NCI-H146 treated with DMSO at 0.1 percent for 48 hours (cell line): ENCODE measurements at regions not wholly inside any gene's neighbourhood (a gene's known extent, or its start where the extent isn't known, plus 50 kb on each side); places are given as distances from the start of the nearest gene placed in this dataset.

ENCODE experiments used
- DNase-seq: peaks from one replicate; lab custom pipeline; 2025; ENCODE audit not compliant: unreplicated experiment; lab: John Stamatoyannopoulos, UW

- DNase-seq = no peak
Observed at GRCh38 chr1:187622545-187622944, 793.8 kb downstream of the PLA2G4A start.

DNA sequence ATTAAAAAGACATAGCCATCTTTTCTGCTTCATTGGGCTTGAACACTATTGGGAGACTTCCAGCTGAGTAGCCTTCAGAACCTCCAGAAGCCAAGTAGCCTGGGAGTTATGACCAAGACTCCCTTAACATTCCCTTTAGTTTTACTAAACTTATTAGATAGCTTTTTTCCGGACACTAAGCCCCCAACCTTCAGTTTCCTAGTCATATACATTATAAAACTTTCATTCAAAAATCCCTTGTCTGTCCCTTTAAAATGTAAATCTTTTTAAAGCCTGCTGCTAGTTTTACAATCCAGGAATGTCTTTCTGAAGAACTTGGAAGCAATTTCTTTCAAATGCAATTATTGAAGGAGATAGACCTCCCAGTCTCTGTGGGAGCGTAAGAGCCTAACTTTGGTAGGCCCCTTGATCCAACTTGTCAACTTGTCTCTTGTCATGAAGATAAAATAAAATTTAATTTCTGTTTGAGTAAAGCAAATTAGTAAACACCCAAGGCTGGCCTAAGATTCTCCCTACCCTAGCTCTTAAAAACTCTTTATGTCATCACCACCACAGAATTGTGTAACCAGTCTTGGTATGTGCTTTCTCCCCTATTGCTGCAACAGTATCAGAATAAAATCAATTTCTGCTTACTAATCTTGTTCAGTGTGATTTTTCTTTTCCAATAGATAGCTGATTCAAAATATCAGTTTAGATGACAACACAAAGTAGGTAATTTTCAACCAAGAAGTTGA lies 796.2 kb downstream of the PLA2G4A start:
- no peak for DNase-seq

DNA sequence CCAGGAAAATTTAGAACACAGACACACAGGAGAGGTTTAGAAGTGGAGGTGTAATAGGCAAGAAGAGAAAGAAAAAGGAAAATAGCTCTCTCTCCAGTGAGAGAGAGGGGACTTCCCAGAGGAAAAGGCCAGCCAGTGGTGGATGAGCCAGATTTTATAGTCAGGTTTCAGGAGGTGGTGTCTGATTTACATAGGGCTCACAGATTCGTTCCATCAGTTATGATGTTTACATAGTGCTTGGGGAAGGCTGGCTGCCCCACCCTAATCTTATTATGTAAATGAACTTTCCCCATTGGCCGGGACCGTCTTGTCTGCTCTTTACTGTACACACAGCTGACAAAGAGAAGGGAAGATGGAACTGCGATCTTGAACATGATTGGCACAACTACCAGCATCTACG lies 797.3 kb downstream of the PLA2G4A start:
- DNase-seq = peak; percentile 18

DNA sequence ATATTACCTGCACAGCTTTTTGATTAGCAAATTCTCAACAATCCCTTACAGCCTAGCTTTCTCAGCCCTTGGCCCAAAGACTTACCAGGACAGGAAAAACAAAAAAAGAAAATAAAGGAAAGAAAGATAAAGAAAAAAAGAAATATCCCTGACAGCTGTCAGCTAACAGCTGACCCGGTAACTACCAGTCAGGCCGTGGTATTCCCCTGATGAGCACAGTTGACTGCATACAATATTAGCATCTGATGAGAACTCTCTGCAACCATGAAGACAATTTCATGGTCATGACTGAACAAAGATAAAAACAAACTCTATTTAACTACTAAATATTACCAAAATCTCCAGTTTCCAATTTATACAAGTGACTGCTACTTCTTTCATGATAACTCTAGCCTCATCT lies 798.8 kb downstream of the PLA2G4A start:
- DNase-seq = no peak

GRCh38 chr1:187629075-187629474 lies 800.3 kb downstream of the PLA2G4A start:
- DNase-seq = peak; percentile 95

DNA sequence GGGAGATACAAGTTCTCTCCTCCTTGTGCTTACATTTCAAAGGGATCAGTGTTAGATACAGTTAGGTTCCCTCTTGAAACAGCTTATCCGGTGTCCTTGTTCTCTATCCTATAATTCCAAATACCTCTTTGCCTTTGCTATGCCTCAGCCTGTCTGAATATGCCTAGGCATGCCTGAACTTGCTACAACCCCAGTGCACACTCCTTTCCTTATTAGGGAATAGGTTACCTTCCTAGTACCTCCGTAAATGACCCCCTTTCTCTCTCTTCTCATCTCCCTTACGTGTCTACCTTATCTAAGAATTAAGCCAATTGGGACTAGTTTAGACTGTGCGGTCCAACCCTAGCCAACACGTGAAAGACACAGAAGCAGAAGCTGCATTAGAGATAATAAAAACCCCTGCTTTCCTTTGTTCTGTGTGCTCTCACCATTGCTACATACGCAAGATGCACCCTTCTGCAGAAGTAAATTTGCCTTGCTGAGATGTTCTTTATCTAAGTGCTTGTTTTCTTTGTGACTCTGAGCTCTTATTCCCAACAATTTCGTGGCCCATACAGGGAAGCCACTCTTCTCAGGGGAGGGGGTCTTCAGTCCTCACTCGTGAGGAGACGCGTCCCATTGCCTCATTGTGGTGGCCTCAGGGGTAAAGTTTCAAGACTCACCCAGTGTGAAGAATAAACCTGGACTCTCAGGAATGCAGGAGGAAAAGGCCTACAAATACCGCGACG lies 802.1 kb downstream of the PLA2G4A start:
- DNase-seq = no peak

DNA sequence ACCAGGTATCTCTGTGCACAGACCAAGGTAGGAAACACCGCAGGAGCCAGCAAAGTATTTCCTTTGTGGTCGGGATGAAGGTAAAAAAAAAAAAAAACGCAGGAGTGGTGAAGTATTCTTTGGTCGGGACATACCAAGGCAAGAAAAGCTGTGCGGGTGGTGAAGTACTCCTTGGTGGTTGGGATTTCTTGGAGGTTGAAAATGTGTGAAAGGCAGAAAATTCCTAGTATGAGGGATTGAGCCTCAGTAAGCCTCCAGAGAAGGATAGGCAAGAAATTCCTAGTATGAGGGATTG lies 802.6 kb downstream of the PLA2G4A start:
- DNase-seq = no peak

GRCh38 chr1:187631984-187632383 lies 803.2 kb downstream of the PLA2G4A start:
- DNase-seq = no peak

GRCh38 chr1:187634940-187635339 lies 806.2 kb downstream of the PLA2G4A start:
- DNase-seq = no peak

GRCh38 chr1:187638733-187639434 lies 810.1 kb downstream of the PLA2G4A start:
- DNase-seq = no peak

- DNase-seq = no peak
Observed at GRCh38 chr1:187641015-187641414, 812.3 kb downstream of the PLA2G4A start.

DNA sequence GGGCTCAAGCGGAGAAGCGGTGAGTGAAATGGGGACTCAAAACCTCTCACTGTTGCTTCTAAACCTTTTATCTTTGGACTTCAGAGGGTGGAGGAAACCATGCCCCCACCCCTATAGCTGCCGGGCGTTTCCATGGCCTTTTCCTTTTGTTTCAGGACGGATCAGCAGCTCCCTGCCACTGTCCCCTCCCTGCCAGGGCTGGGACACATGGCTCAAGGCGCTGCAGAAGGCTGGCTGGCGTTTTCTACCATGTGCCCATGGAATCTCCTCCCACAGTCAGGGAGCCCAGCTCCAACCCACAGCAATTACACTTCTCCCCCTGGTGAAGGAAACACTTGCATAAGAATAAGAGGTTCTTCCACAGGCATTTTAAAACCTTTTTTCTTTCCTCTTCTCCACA lies 812.7 kb downstream of the PLA2G4A start:
- DNase-seq = no peak

GRCh38 chr1:187641907-187642306 lies 813.2 kb downstream of the PLA2G4A start:
- DNase-seq = no peak

DNA sequence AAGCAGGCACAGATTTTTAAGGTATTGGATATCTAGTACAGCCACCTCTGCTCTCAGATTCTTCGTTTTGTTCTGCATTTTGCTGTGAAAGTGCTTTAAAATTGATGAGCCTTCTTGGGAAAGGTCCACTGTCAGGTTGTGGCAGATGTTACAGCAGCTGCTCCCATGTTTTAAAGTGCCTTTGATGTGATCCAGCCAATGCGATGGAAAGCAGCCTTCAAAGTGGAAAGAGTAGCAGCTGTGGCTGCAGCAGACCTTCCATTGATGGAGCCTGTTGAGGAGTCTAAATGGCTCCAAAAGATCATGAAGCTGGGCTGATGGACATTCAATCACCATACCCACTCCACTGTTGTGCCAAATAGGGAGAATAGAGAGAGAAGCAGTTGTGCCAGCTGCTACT lies 816.9 kb downstream of the PLA2G4A start:
- DNase-seq = no peak

DNA sequence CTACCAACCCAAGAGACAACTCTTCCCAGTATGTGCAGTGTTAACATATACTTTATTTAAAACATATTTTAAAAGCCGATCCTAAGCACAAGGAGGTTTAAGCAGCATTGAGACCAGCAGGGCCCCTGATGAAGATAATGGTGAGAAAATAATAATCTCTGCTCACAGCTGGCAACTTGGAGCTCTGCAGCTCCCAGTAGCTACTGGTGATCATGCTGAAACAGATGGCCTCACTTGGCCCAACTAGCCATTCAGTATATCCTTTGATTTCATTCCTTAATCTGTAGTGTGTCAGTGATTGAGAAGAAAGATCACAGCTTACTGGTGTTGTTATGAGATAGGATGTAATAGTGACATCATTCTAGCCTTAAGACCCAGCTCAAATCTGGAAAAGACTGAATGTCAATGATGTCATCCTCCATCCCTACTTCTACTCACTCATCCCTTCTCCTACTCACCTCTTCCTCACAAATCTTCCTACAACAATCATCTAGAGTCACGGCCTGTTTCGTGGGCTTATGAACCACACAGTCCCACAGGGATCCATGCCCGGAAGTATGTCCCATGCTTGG lies 817.9 kb downstream of the PLA2G4A start:
- no peak for DNase-seq

GRCh38 chr1:187648091-187648490 lies 819.3 kb downstream of the PLA2G4A start:
- no peak for DNase-seq

DNA sequence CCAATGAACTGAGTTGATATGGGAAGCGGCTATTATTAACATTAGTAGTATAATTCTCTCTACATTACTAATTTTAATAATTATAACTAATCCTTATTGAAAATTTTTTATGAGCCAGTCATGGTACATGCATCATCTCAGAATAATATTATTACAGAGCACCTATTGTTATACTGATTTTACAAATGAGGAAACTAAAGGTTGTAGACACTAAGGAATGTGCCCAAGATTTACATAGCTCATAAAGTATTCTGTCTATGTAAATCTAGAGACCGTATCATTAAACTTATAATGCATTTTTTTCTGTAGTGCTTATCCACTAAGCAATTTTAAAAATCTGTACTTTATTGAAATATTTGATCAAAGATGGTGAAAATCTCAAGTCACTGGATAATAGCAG lies 825.9 kb downstream of the PLA2G4A start:
- DNase-seq = no peak

GRCh38 chr1:187655104-187655503 lies 826.4 kb downstream of the PLA2G4A start:
- DNase-seq = no peak

GRCh38 chr1:187665483-187665882 lies 836.7 kb downstream of the PLA2G4A start:
- no peak for DNase-seq

- no peak for DNase-seq
Observed at GRCh38 chr1:187680823-187681222, 852.1 kb downstream of the PLA2G4A start.

- no peak for DNase-seq
Observed at GRCh38 chr1:187682112-187682511, 853.4 kb downstream of the PLA2G4A start.

DNA sequence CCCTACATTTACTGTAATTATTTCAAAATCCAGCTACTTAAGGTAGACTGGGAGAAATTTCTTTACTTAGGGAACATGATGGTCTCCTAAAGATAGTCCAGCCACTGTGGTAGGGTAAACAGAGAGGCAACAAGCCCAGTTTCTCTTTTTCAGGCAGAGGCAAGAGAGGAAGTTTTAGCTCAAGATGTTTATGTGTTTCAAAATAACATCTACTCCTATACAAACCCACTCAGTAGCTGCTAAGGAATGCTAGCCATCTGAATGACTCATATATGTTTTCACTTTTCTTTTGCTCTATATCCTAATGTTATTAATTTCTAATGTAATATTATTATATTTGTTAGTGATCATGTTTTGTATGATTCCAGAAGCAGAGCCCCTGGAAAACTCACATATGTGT lies 856.6 kb downstream of the PLA2G4A start:
- no peak for DNase-seq
